ENCODE measurements at regions not wholly inside any gene's neighbourhood (a gene's known extent, or its start where the extent isn't known, plus 50 kb on each side); places are given as distances from the start of the nearest gene placed in this dataset.

GRCh38 chr12:63423839-63424238 lies 244.5 kb downstream of the DPY19L2 start:
- no peaks in the 10 kb centered on the region for H3K36me3 ChIP-seq (ENCODE audit: control insufficient read depth, insufficient read depth, low read length)
- no peak for DNase-seq (ENCODE audit: extremely low read depth, insufficient read length)
- no peak for TF ChIP-seq CTCF (IDR thresholded peaks at IDR 0.05; ENCODE audit: insufficient read depth, low read length, poor library complexity, severe bottlenecking)
- H3K27me3 ChIP-seq (replicated peaks; ENCODE audit: control insufficient read depth, insufficient read depth, low read length) = no peaks in the 10 kb centered on the region
- no peak overlapping the region for H3K4me3 ChIP-seq (replicated peaks; ENCODE audit: low read depth, low read length)

GRCh38 chr12:63420206-63420644 lies 248.1 kb downstream of the DPY19L2 start:
- DNase-seq (ENCODE audit: extremely low read depth, insufficient read length) = peak; percentile 22
- Histone ChIP-seq H3K36me3 (ENCODE audit: control insufficient read depth, insufficient read depth, low read length) (no peaks in the 10 kb centered on the region), H3K4me3 (replicated peaks; ENCODE audit: low read depth, low read length) (no peak overlapping the region), H3K27me3 (replicated peaks; ENCODE audit: control insufficient read depth, insufficient read depth, low read length) (no peaks in the 10 kb centered on the region)
- peak; percentile 76 for TF ChIP-seq CTCF (IDR thresholded peaks at IDR 0.05; ENCODE audit: insufficient read depth, low read length, poor library complexity, severe bottlenecking)

GRCh38 chr12:63419154-63419553 lies 249.1 kb downstream of the DPY19L2 start:
- no peak for DNase-seq (ENCODE audit: extremely low read depth, insufficient read length)
- Histone ChIP-seq H3K27me3 (replicated peaks; ENCODE audit: control insufficient read depth, insufficient read depth, low read length) (no peaks in the 10 kb centered on the region), H3K4me3 (replicated peaks; ENCODE audit: low read depth, low read length) (no peak overlapping the region), H3K36me3 (ENCODE audit: control insufficient read depth, insufficient read depth, low read length) (no peaks in the 10 kb centered on the region)
- no peak for TF ChIP-seq CTCF (IDR thresholded peaks at IDR 0.05; ENCODE audit: insufficient read depth, low read length, poor library complexity, severe bottlenecking)

GRCh38 chr12:63416788-63417187 lies 251.5 kb downstream of the DPY19L2 start:
- DNase-seq (ENCODE audit: extremely low read depth, insufficient read length) = no peak
- no peak for TF ChIP-seq CTCF (IDR thresholded peaks at IDR 0.05; ENCODE audit: insufficient read depth, low read length, poor library complexity, severe bottlenecking)

GRCh38 chr12:63415357-63415756 lies 252.9 kb downstream of the DPY19L2 start:
- H3K36me3 ChIP-seq (ENCODE audit: control insufficient read depth, insufficient read depth, low read length) = no peaks in the 10 kb centered on the region
- TF ChIP-seq CTCF (IDR thresholded peaks at IDR 0.05; ENCODE audit: insufficient read depth, low read length, poor library complexity, severe bottlenecking) = no peak
- no peak for DNase-seq (ENCODE audit: extremely low read depth, insufficient read length)
- H3K4me3 ChIP-seq (replicated peaks; ENCODE audit: low read depth, low read length) = no peak overlapping the region
- H3K27me3 ChIP-seq (replicated peaks; ENCODE audit: control insufficient read depth, insufficient read depth, low read length) = no peaks in the 10 kb centered on the region

More at GRCh38 chr12:63416788-63417187, 251.5 kb downstream of the DPY19L2 start:
- no peak overlapping the region for H3K4me3 ChIP-seq (replicated peaks; ENCODE audit: low read depth, low read length)
- no peaks in the 10 kb centered on the region for H3K36me3 ChIP-seq (ENCODE audit: control insufficient read depth, insufficient read depth, low read length)
- no peaks in the 10 kb centered on the region for H3K27me3 ChIP-seq (replicated peaks; ENCODE audit: control insufficient read depth, insufficient read depth, low read length)

- Histone ChIP-seq H3K36me3 (ENCODE audit: control insufficient read depth, insufficient read depth, low read length) (no peaks in the 10 kb centered on the region), H3K4me3 (replicated peaks; ENCODE audit: low read depth, low read length) (no peak overlapping the region), H3K27me3 (replicated peaks; ENCODE audit: control insufficient read depth, insufficient read depth, low read length) (no peaks in the 10 kb centered on the region)
- no peak for DNase-seq (ENCODE audit: extremely low read depth, insufficient read length)
- TF ChIP-seq CTCF (IDR thresholded peaks at IDR 0.05; ENCODE audit: insufficient read depth, low read length, poor library complexity, severe bottlenecking) = no peak
These were observed 258.1 kb downstream of the DPY19L2 start for GRCh38 chr12:63410197-63410596.

Measured in GM06990 (cell line).